HUES6 (cell line): ENCODE measurements at regions not wholly inside any gene's neighbourhood (a gene's known extent, or its start where the extent isn't known, plus 50 kb on each side); places are given as distances from the start of the nearest gene placed in this dataset.

ENCODE experiments used
- H3K27ac ChIP-seq: 2 replicates; pipeline ENCODE4 v1.7.0; 2013; ENCODE audit warnings: low read depth, mild to moderate bottlenecking, low read length, inconsistent platforms
- H3K27me3 ChIP-seq: 2 replicates; pipeline ENCODE4 v1.6.1; 2013; ENCODE audit warnings: low read length; ENCODE audit not compliant: control insufficient read depth, insufficient read depth
- H3K36me3 ChIP-seq: 2 replicates; pipeline ENCODE4 v1.6.1; 2013; ENCODE audit warnings: low read length; ENCODE audit not compliant: control insufficient read depth, insufficient read depth
- H3K4me1 ChIP-seq: 2 replicates; pipeline ENCODE4 v1.6.1; 2013; ENCODE audit warnings: low read length; ENCODE audit not compliant: control insufficient read depth, insufficient read depth
- H3K4me3 ChIP-seq: 2 replicates; pipeline ENCODE4 v1.5.1; 2013; ENCODE audit warnings: low read depth, low read length
- H3K9ac ChIP-seq: one replicate; pipeline ENCODE4 v1.6.1; 2013; ENCODE audit warnings: mild to moderate bottlenecking, low read length
- H3K9me3 ChIP-seq: 2 replicates; pipeline ENCODE4 v1.6.1; 2013; ENCODE audit warnings: low read depth, low read length; ENCODE audit not compliant: control insufficient read depth, insufficient read depth

GRCh38 chr7:16070806-16071205 lies 350.5 kb downstream of the CRPPA start:
- no peaks in the 10 kb centered on the region for H3K9me3 ChIP-seq
- no peak overlapping the region for H3K9ac ChIP-seq
- H3K36me3 ChIP-seq, result no peaks in the 10 kb centered on the region
- H3K27me3 ChIP-seq, result no peaks in the 10 kb centered on the region
- no peak overlapping the region for H3K27ac ChIP-seq
- H3K4me1 ChIP-seq, result peaks cover 12% of the 10 kb centered on the region
- no peak overlapping the region for H3K4me3 ChIP-seq

- Histone ChIP-seq H3K4me3 (no peak overlapping the region), H3K36me3 (no peaks in the 10 kb centered on the region), H3K27ac (no peak overlapping the region), H3K9me3 (no peaks in the 10 kb centered on the region), H3K4me1 (peaks cover 12% of the 10 kb centered on the region), H3K27me3 (no peaks in the 10 kb centered on the region), H3K9ac (no peak overlapping the region)
Measured at GRCh38 chr7:16069998-16070397, 351.3 kb downstream of the CRPPA start.

- Histone ChIP-seq H3K36me3 (no peaks in the 10 kb centered on the region), H3K4me1 (peaks cover 12% of the 10 kb centered on the region), H3K27me3 (no peaks in the 10 kb centered on the region), H3K9me3 (no peaks in the 10 kb centered on the region), H3K27ac (no peak overlapping the region), H3K9ac (no peak overlapping the region), H3K4me3 (no peak overlapping the region)
Measured at GRCh38 chr7:16068183-16068582, 353.2 kb downstream of the CRPPA start.

GRCh38 chr7:16067711-16068110 lies 353.6 kb downstream of the CRPPA start:
- no peak overlapping the region for H3K27ac ChIP-seq
- H3K27me3 ChIP-seq, result no peaks in the 10 kb centered on the region
- no peak overlapping the region for H3K9ac ChIP-seq
- H3K4me3 ChIP-seq, result no peak overlapping the region
- H3K36me3 ChIP-seq, result no peaks in the 10 kb centered on the region
- no peaks in the 10 kb centered on the region for H3K9me3 ChIP-seq
- H3K4me1 ChIP-seq, result peaks cover 12% of the 10 kb centered on the region

GRCh38 chr7:16066805-16067459 lies 354.4 kb downstream of the CRPPA start:
- Histone ChIP-seq H3K4me3 (no peak overlapping the region), H3K9ac (no peak overlapping the region), H3K27ac (no peak overlapping the region), H3K9me3 (no peaks in the 10 kb centered on the region), H3K4me1 (peaks cover 12% of the 10 kb centered on the region), H3K36me3 (no peaks in the 10 kb centered on the region), H3K27me3 (no peaks in the 10 kb centered on the region)

- H3K4me3 ChIP-seq, result no peak overlapping the region
- H3K36me3 ChIP-seq, result no peaks in the 10 kb centered on the region
- H3K27ac ChIP-seq, result no peak overlapping the region
- no peak overlapping the region for H3K9ac ChIP-seq
- no peaks in the 10 kb centered on the region for H3K9me3 ChIP-seq
- no peaks in the 10 kb centered on the region for H3K27me3 ChIP-seq
- H3K4me1 ChIP-seq, result peaks cover 12% of the 10 kb centered on the region
Measured at GRCh38 chr7:16065939-16066338, 355.4 kb downstream of the CRPPA start.

GRCh38 chr7:16063716-16064675 lies 357.3 kb downstream of the CRPPA start:
- Histone ChIP-seq H3K4me3 (no peak overlapping the region), H3K36me3 (no peaks in the 10 kb centered on the region), H3K4me1 (peaks cover 15% of the 10 kb centered on the region), H3K9ac (no peak overlapping the region), H3K9me3 (no peaks in the 10 kb centered on the region), H3K27ac (no peak overlapping the region), H3K27me3 (no peaks in the 10 kb centered on the region)

- no peak overlapping the region for H3K4me3 ChIP-seq
- H3K4me1 ChIP-seq, result peaks cover 15% of the 10 kb centered on the region
- H3K9ac ChIP-seq, result no peak overlapping the region
- no peak overlapping the region for H3K27ac ChIP-seq
- H3K27me3 ChIP-seq, result no peaks in the 10 kb centered on the region
- H3K36me3 ChIP-seq, result no peaks in the 10 kb centered on the region
- no peaks in the 10 kb centered on the region for H3K9me3 ChIP-seq
Measured at GRCh38 chr7:16063221-16063620, 358.1 kb downstream of the CRPPA start.

- Histone ChIP-seq H3K9ac (no peak overlapping the region), H3K4me3 (no peak overlapping the region), H3K9me3 (no peaks in the 10 kb centered on the region), H3K27ac (no peak overlapping the region), H3K36me3 (no peaks in the 10 kb centered on the region), H3K27me3 (no peaks in the 10 kb centered on the region), H3K4me1 (peaks cover 9% of the 10 kb centered on the region)
Measured at GRCh38 chr7:16062269-16062668, 359.1 kb downstream of the CRPPA start.

GRCh38 chr7:16061630-16062029 lies 359.7 kb downstream of the CRPPA start:
- Histone ChIP-seq H3K4me1 (peaks cover 3% of the 10 kb centered on the region; the same call in 1 of the 2 replicates), H3K27ac (no peak overlapping the region), H3K4me3 (no peak overlapping the region), H3K9ac (no peak overlapping the region), H3K36me3 (no peaks in the 10 kb centered on the region), H3K9me3 (no peaks in the 10 kb centered on the region), H3K27me3 (no peaks in the 10 kb centered on the region)

GRCh38 chr7:16061011-16061410 lies 360.3 kb downstream of the CRPPA start:
- Histone ChIP-seq H3K27ac (no peak overlapping the region), H3K36me3 (no peaks in the 10 kb centered on the region), H3K27me3 (no peaks in the 10 kb centered on the region), H3K9ac (no peak overlapping the region), H3K9me3 (no peaks in the 10 kb centered on the region), H3K4me3 (no peak overlapping the region), H3K4me1 (peaks cover 3% of the 10 kb centered on the region; the same call in 1 of the 2 replicates)
